ENCODE measurements at regions not wholly inside any gene's neighbourhood (a gene's known extent, or its start where the extent isn't known, plus 50 kb on each side); places are given as distances from the start of the nearest gene placed in this dataset.

- TF ChIP-seq CTCF (IDR thresholded peaks at IDR 0.05; ENCODE audit: borderline replicate concordance, extremely low read depth, low read length, poor library complexity, severe bottlenecking) (no peak), EZH2 (IDR thresholded peaks at IDR 0.05; ENCODE audit: borderline replicate concordance, low read depth, low read length, severe bottlenecking) (no peak)
Observed at GRCh38 chr3:68211637-68212036, 557.2 kb upstream of the SUCLG2 start.

All from DND-41 (cell line).